CD4-positive, alpha-beta T cell treated with Interleukin-15 for 4 hours (primary cell): ENCODE measurements at regions not wholly inside any gene's neighbourhood (a gene's known extent, or its start where the extent isn't known, plus 50 kb on each side); places are given as distances from the start of the nearest gene placed in this dataset.

Experiments used
- DNase-seq: peaks from one replicate; pipeline ENCODE4 v3.0.0-alpha.2; 2020; ENCODE audit warnings: low spot score

- no peak for DNase-seq
Observed at GRCh38 chr7:47147213-47147631, 434.7 kb downstream of the TNS3 start.

- no peak for DNase-seq
Observed at GRCh38 chr7:47145982-47146381, 435.9 kb downstream of the TNS3 start.

- no peak for DNase-seq
Observed at GRCh38 chr7:47145186-47145725, 436.7 kb downstream of the TNS3 start.

GRCh38 chr7:47143339-47143738 lies 438.6 kb downstream of the TNS3 start:
- no peak for DNase-seq

- DNase-seq, result no peak
Observed at GRCh38 chr7:47142867-47143175, 439.1 kb downstream of the TNS3 start.

GRCh38 chr7:47142169-47142866 lies 439.6 kb downstream of the TNS3 start:
- DNase-seq, result no peak

- DNase-seq, result no peak
Observed at GRCh38 chr7:47132471-47132870, 449.4 kb downstream of the TNS3 start.

GRCh38 chr7:47128700-47129099 lies 453.2 kb downstream of the TNS3 start:
- no peak for DNase-seq

GRCh38 chr7:47125529-47125928 lies 456.4 kb downstream of the TNS3 start:
- DNase-seq, result no peak

- no peak for DNase-seq
Observed at GRCh38 chr7:47119261-47119865, 462.5 kb downstream of the TNS3 start.

- DNase-seq, result no peak
Observed at GRCh38 chr7:47104206-47104549, 477.7 kb downstream of the TNS3 start.

GRCh38 chr7:47103498-47104205 lies 478.3 kb downstream of the TNS3 start:
- DNase-seq, result no peak

GRCh38 chr7:47102331-47102841 lies 479.5 kb downstream of the TNS3 start:
- DNase-seq, result no peak

GRCh38 chr7:47100817-47101435 lies 481.0 kb downstream of the TNS3 start:
- no peak for DNase-seq

- no peak for DNase-seq
Observed at GRCh38 chr7:47100148-47100816, 481.6 kb downstream of the TNS3 start.

- DNase-seq, result no peak
Observed at GRCh38 chr7:47097431-47097830, 484.5 kb downstream of the TNS3 start.

GRCh38 chr7:47095946-47096345 lies 486.0 kb downstream of the TNS3 start:
- DNase-seq, result no peak

- no peak for DNase-seq
Observed at GRCh38 chr7:47094462-47094861, 487.4 kb downstream of the TNS3 start.

GRCh38 chr7:47093320-47094234 lies 488.3 kb downstream of the TNS3 start:
- no peak for DNase-seq

GRCh38 chr7:47092336-47092735 lies 489.6 kb downstream of the TNS3 start:
- DNase-seq, result no peak

GRCh38 chr7:47091141-47091540 lies 490.8 kb downstream of the TNS3 start:
- DNase-seq, result no peak
